AG10803 (cell line): ENCODE measurements at regions not wholly inside any gene's neighbourhood (a gene's known extent, or its start where the extent isn't known, plus 50 kb on each side); places are given as distances from the start of the nearest gene placed in this dataset.
A peak's percentile ranks its signal among the peaks of the same experiment; 100 is the strongest.

ENCODE experiments used
- DNase-seq: peaks from one replicate; pipeline ENCODE4 v3.0.0; 2010; ENCODE audit warnings: low read depth
- H3K4me3 ChIP-seq: 2 replicates; pipeline ENCODE4 v1.5.1; 2011; ENCODE audit warnings: mild to moderate bottlenecking, low read length, control low read depth
- CTCF ChIP-seq: conservative IDR thresholded peaks from 2 replicates; pipeline ENCODE4 v1.5.1; 2011; ENCODE audit warnings: mild to moderate bottlenecking, low read length, control low read depth, inconsistent platforms

- TF ChIP-seq CTCF = no peak
- no peak overlapping the region for H3K4me3 ChIP-seq
- peak; percentile 29 for DNase-seq
These were observed 377.2 kb downstream of the LRATD1 start for GRCh38 chr2:15009681-15010080.

DNA sequence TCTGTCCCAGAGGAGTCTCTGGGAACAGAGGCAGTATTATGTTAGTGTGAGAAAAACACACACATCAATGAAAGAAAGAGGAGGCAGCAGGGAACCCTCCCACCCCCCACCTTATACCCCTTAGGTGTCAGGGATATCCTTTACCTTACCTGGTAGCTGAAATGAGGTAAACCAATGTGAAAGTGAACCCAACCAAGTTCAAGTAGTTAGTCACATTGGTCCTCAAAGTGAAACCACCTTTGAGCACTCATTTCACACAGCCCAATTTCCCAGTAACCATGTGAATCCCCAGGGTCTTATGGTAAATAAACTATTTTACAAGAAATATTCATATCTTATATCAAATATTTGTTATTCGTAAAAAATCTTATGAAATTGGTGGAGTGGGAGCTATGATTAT, 377.8 kb downstream of the LRATD1 start:
- no peak overlapping the region for H3K4me3 ChIP-seq
- no peak for TF ChIP-seq CTCF
- no peak for DNase-seq

- TF ChIP-seq CTCF = no peak
- no peak for DNase-seq
- no peak overlapping the region for H3K4me3 ChIP-seq
These were observed 386.3 kb downstream of the LRATD1 start for GRCh38 chr2:15018814-15019213.

DNA sequence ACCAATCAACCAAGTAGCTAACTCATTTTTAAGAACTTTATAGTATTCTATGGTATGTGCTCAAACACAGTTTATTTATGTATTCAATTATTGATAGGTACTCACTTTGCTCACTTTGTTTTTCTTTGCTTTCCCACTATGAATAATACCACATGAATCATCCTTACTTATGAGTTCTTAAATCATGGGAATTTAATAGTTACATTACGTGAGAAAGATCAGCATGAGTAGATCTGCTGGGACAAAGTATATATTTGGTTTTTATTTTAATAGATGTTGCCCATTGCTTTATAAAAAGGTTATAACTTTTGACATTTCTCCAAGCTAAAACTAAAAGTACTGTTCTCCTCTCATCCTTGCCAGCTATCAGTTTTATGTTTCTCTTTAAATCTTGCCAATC, 390.7 kb downstream of the LRATD1 start:
- TF ChIP-seq CTCF = no peak
- DNase-seq = no peak
- H3K4me3 ChIP-seq = no peak overlapping the region

GRCh38 chr2:15028406-15028805, 395.9 kb downstream of the LRATD1 start:
- TF ChIP-seq CTCF = no peak
- H3K4me3 ChIP-seq = no peak overlapping the region
- DNase-seq = no peak

DNA sequence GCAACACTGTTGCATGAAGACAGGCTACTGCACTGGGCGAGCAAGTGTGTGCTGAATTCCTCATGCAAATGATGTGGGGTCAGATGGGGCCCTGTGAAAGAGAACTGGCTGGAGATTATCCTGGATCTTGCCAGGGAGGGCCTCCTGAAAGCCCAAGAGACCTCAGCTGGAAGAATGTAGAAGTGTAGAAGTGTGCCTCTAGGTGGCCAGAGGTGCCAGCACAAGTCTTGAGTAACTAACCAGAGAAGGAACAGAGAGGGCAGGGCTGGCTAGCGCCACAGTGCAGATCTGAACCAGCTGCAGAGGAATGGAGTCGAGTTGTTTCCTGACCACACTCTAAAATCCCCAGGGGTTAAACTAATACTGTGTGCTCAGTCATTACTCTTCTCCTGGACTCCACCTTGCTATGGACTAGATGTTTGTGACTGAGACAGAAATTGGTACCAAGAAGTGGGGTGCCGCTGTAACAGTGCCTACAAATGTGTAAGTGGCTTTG, 399.3 kb downstream of the LRATD1 start:
- no peak for DNase-seq
- no peak for TF ChIP-seq CTCF
- no peak overlapping the region for H3K4me3 ChIP-seq

GRCh38 chr2:15034246-15034645, 401.7 kb downstream of the LRATD1 start:
- no peak for DNase-seq
- H3K4me3 ChIP-seq = no peak overlapping the region
- no peak for TF ChIP-seq CTCF
